HG03575 (cell line): ENCODE measurements at regions not wholly inside any gene's neighbourhood (a gene's known extent, or its start where the extent isn't known, plus 50 kb on each side); places are given as distances from the start of the nearest gene placed in this dataset.
"Not testable (repeated sequence)": the region's sequence is repeated elsewhere in the genome, so short reads cannot be mapped to it uniquely, and the experiment has no call there.

ENCODE experiments used
- ATAC-seq: cut with Tn5 transposase; IDR thresholded peaks from one replicate; pipeline ENCODE4 v1.9.1; 2021; ENCODE audit not compliant: unreplicated experiment, insufficient number of reproducible peaks, low FRiP score; ENCODE audit errors: extremely low read depth

DNA sequence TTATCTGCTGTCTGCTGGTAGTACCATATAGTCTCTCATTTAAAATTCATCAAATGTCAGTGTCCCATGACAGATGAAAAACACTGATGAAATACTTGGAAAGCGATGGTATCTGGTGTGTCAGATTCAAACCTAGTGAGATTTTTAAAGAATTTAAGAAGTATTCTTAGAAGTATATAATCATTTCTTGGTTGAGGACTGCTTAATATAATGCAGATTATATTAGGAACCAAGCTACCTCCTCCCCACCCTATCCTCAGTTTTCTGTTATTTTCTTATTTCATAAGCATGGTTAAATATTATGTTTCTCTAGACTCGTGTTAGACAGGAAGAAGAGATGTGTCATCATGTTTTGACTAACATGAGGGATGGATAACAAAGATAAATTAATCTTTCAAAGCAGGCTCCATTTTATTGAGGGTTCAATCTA lies 118.5 kb downstream of the GLUD2 start:
- ATAC-seq: no peak

DNA sequence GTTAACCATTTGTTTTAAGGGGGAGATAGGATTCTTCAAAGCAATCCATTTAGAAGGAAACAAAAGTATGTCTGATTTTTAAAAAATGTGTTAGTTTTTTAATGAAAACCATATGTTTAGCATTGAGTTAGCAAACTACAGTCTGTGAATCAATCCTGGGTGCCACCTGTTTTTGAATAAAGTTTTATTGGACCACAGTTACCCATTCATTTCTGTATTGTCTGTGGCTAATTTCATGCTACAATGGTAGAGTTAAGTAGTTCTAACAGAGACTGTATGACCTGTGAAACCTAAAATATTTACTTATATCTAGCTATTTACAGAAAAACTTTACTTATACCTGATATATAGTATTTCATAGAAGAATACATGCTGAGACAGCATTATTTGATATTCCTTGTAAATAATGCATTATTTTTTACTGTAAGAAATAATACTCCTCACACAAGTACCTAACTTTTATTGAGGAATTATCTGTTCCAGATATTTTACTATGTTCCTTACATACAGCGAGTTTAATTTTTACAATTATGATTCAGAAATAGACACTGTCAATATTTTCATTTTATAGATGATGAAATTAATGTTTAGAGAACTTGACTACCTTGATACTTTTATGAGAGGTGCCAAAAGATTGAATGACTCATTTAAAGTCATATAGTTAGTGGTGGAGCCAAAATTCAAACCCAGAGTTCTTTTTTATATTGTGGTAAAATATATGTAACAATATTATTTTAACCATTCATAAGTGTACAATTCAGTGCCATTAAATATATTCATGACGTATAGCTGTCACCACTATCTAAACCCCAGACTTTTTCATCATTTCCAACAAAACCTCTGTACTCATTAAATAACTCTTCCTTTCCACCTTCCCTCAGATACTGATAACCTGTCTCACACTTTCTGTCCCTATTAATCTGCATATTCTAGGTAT lies 122.0 kb downstream of the GLUD2 start:
- ATAC-seq: no peak

DNA sequence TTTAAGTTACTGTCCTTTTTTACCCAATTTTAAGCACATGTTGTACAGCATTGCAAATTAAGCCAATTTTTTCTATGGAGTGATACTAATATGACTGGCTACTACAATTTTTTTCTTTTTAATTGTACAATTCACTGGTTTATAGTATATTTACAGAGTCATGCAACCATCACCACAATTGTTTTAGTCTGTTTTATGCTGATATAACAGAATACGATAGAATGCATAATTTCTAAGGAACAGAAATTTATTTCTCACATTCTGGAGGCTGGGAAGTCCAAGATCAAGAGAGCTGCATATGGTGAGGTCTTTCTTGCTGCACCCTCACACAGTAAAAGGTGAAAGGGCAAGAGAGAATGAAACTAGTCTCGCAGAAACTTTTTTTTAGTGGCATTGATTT lies 125.3 kb downstream of the GLUD2 start:
- ATAC-seq: no peak

DNA sequence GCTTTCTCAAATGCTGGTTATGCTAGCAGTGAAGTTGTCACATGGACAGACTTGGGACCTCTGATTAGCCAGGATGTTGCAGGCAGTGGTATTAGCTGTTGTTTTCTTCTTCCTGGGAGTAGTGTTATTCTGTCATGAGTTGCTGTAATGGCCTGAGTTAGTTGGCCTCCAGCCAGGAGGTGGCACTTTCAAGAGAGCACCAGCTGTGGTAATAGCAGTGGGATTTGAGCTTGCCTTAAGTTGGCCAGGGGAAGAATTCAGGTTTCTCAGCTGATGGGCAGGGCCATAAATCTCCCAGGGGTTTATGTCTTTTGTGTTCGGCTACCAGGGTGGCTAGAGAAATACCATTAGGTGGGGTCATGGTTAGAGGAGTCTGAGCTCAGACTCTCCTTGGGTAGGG lies 132.6 kb downstream of the GLUD2 start:
- no peak for ATAC-seq

DNA sequence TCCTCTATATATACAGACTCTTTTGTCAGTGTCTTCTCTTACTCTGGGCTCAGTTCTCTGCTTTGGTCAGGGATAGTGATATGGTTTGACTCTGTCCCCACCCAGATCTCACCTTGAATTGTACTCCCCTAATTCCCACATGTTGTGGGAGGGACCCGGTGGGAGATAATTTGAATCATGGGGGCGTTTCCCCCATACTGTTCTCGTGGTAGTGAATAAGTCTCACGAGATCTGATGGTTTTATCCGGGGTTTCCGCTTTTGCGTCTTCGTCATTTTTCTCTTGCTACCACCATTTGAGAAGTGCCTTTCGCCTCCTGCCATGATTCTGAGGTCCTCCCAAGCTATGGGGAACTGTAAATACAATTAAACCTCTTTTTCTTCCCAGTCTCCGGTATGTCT lies 144.4 kb downstream of the GLUD2 start:
- ATAC-seq: no peak

DNA sequence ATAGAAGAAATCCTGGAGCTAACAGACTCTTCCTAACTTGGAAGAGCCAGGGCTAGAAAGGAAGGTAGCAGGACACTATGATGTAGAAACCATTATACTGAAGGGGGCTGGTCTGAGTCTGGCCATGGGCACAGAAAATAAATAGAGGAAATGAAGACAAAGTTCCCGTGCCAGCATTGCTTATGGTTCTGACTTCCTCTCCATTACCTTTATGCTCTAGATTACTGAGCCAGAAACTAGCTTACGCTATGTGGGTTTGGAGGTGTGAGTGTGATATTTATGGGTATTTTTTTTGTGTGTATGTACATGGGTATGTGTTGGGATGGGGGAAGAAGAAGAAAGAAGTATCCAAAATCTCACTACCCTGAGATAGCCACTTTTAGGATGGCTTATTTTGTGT lies 148.3 kb downstream of the GLUD2 start:
- no peak for ATAC-seq

DNA sequence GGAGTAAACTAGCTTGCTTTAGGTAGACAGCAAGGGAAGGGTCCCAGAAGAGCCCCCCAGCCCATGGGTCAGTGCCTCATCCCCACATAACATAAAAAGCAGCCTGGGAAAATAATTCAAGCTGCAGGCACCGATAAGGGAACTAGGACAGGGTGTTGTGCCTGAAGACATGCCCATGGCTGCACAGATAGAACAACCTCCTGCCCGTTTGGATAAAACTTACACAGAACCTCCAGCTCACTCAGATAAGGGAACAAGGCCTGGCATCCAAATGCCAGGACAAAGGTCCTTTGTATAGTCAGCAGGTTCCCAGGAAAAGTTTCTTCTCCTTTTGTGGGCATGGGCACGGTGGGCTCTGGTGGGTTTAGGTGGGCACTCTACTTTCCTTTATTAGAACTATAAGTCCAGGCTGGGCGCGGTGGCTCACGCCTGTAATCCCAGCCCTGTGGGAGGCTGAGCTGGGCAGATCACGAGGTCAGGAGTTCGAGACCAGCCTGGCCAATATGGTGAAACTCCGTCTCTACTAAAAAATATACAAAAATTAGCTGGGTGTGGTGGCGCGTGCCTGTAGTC lies 149.5 kb downstream of the GLUD2 start:
- ATAC-seq: not testable (repeated sequence)

DNA sequence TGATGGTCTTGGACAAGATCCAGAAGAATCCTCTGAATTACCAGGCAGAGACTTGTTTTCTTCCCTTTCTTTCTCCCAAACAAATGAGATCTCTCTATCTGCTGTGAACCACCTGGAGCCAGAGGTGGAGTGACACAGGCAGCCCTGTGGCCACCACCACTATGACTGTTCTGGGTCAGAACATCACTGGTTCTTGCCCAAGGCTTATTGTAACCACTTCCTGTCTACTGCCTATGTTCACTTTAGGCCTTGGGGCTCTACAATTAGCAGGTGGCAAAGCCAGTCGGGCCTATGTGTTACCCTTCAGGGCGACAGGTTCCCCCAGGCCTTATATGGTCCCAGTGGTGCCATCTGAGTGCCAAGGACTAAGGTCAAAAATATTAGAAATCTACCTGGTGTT lies 161.2 kb downstream of the GLUD2 start:
- ATAC-seq: no peak

DNA sequence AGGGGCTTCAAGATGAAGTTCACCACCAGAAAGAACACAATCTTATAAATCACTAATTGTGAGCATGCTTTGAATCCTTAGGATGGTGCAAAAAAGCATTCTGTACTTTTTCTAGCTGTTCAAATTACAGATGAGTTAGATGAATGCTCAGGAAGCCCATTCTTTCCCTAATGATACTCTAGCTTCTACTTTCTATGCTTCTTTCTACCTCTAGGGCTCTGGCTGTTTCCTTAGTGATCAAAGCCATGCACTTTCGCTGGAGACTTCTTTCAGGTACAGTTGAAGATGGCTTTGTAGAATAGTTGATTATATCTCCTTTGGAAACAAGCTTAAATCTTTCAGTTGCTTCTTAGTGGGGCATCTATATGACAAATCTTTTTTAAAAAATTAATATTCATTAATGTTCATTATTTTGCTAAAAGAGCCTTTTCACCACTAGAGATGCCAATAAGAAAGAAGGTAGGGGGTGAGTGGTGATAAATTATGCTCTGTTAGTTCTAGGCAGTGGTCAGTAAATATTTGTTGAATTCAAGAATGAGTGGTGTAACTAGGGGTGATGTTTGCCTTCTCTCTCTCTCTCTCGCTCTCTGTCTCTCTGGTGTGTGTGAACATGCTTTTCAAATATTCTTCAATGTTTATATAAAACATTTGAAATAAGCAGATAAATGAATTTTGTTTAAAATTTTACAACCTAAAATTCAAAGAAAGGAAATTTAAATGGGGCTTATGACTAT lies 169.4 kb downstream of the GLUD2 start:
- no peak for ATAC-seq

DNA sequence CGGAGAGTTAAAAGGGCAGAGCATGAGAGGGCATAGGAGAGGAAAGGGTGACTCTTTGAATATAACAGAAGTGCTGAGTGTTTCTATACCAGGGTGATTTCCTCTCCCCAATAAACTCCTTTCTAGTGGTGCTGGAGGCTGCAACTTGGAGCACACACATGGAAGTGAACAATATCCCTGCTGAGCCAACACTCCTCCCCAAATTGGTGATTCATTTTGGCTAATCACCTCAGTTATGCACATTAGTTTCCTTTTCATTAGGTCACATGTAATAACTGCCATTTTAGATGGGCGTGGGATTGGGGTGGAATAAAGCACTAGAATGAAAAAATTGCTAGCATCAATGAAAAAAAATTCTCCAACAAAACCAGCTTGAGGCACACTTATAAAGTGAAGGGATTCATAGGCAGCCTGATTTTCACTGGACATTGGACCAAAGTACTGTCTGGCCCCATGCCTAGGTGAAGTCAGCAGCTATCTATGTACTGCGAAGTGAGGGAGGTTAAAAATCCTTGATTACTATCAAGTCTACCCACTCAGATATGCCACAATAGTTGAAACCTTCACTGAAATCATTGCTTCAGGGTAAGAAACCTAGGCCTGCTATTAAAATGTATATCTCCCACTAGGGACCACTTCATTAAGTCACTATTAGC lies 174.0 kb downstream of the GLUD2 start:
- no peak for ATAC-seq

DNA sequence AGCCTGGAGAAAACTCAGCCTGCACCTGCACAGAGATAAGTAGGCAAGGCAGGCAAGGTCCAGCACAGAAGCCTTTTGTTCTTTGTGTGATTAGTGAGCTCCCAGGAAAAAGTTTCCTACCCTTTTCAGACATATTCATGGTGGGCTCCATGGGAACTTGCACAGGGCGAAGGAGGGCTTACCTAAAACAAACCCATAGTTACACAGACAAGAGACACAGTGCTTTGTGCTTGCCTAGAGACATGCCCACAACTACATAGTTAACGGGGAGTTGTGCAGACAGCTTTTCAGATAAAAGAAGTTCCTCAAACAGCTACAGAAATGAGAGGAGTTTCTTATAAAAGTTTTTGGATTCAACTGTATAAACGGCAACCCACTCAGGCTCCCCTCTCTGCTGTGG lies 180.5 kb downstream of the GLUD2 start:
- no peak for ATAC-seq

DNA sequence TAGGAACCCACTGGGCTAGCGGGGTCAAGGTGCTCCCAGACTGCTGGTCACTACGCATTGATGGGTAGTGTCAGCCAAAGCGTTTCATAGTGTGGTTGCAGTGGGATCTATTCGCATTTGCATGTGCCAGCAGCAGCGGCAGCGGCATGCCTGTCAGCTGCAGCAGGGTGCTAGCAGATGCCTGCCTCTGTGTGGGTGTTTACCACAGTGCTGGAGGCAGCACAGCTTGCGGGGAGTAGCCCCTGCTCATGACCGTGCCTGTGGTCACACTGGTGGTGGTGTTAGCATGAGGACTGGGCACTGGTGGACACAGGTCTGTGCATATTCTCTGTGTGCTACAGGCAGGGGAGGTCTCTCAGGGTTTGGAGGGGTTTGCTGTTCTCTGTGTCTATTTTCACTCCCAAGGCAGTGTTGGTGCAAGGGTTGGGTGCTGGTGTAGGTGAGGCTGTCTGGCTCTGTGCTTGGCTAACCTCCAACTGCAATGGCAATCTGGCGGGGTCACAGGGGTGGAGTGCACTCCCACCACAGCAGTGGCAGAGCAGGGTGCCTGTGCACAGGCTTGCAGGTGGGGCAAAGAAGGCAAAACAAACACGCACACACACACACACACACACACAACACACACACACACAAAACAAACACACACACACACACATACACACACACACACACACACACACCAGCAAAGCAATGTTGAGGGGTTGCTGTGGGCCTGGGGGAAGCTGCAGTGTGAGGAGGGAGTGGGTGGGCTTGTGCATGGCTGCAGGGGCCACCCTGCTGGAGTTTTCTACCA lies 184.4 kb downstream of the GLUD2 start:
- no peak for ATAC-seq

DNA sequence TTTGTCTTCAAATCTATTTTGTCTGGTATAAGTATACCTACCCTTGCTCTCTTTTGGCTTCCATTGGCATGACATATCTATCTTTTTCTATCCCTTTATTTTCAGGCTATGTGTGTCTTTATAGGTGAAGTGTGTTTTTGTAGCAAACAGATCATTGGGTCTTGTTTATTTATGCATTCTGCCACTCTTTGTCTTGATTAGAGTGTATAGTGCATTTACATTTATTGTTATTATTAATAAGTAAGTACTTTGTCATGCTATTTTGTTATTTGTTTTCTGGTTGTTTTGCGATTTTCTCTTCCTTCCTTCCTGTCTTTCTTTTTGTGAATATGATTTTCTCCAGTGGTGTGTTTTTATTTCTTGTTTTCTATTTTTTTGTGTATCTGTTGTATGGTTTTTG lies 188.6 kb downstream of the GLUD2 start:
- ATAC-seq: no peak

DNA sequence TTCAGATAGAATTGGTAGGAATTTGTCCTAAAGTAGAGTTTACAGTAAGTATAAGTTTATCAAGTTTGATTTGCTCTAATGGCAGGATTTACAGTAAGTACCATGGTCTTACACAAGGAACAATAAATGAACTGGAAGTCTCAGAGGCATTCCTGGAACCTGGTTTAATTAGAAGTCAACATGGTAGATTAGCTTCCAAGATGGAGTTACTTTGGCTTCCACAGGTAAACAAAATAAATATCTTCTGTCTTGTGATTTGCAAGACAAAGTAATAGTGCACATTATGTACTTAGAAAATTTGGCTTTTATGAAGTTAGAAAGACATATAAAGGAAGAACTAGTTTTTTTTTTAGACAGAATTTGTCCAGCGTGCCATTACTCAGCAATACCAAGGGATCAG lies 190.7 kb downstream of the GLUD2 start:
- ATAC-seq: no peak

DNA sequence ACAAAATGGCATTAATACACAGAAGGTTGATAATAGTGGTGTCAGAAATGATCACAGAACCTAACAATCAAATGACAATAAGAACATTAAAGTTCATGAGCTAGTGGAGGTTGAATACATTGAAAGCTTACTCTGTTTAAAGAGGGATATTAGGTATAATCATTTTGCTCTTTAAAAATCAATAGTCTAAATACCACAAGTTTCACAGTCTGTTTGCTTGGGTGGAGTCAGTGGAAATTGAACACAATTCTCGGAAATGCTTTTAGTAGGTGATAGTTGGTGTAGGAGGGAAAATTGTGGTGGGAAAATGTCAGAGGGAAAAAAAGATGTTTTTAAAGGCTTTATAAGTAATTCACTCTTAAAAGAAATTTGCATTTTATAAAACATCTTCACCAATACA lies 197.1 kb downstream of the GLUD2 start:
- no peak for ATAC-seq

DNA sequence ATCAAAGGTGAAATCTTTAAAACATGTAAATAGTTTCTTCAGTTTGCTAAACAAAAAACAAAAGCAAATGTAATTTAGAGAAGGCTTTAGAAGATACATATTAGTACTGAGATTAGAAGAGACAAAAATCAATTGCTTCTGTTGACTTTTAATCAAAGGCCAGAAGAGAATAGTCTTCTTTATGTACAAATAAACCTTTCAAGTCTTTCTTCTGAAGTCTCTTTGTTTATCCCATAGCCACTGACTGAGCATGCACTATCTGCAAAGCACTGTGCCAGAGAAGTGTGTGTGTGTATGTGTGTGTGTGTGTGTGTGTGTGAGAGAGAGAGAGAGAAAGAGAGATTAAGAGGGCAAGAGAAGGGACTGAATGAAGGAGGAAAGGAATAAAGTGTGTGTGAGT lies 198.4 kb downstream of the GLUD2 start:
- no peak for ATAC-seq

DNA sequence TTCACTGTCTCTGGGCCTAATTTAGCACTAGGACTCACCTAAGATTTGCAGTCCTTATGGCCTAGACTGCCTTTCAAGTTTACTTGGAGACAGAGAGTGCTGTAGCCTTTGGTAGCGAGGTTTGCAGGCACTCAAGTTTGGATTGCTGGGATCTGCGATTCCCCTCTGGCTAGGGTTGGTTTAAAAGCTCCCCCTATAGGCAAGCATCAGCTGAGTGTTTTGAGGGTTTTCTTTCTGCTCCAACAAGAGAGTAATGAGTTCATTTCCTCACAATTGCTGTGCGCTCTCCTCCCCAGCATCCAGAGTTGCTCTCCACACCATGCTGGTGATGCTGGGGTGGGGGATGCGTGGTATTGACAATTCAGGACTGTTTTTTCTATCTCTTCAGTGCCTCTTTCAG lies 206.9 kb downstream of the GLUD2 start:
- no peak for ATAC-seq

DNA sequence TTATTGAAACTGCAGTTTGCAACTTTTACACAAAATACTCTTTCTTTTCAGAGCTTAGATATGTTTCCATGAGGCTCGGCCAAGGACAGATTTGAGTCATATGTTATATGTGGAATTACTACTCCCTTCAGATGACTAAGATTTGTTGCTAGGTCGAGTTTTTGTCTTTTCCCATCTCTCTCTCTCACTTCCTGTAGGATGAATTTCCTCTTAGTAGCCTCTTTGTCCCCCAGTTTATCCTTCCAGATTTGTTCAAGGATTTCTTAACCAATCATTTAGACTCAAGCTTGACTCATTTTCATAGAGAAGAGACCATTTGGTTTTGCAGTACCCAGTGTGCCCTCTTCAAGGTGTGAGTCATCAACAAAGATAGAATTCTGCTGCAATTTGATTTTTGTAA lies 209.2 kb downstream of the GLUD2 start:
- ATAC-seq: no peak

DNA sequence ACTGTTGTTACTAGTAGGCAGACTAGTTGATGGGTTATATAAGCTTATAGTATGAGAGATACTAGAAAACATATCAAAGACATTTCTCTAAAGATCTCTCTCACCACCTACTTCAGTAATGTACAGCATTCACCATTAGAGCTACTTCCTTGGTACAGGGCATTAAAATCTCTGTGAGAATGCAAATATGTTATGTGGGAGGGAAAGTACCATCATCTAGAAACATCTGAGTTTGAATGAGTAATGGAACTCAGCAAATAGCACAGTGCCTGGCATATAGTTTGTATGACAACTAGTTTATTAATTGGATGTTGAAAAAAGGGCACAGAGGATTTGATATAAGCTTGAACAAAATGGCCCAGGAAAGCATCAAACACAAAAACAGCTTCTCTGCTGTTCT lies 211.1 kb downstream of the GLUD2 start:
- ATAC-seq: no peak
